Breast epithelium (tissue), 4 donors: ENCODE measurements at regions not wholly inside any gene's neighbourhood (a gene's known extent, or its start where the extent isn't known, plus 50 kb on each side); places are given as distances from the start of the nearest gene placed in this dataset.

ENCODE experiments used
- DNase-seq, 2 donors: peaks; one replicate each; pipeline ENCODE4 v3.0.0-alpha.2; 2019; ENCODE audit warnings: low spot score in 2 of 2
- H3K27ac ChIP-seq, 2 donors: fragments of 200-600 bp; sonication (generic) in 1 of 2; one replicate each; pipeline ENCODE4 v1.5.1; 2016 to 2019; ENCODE audit warnings: mild to moderate bottlenecking in 1 of 2
- H3K27me3 ChIP-seq, 2 donors: fragments of 200-600 bp; sonication (generic) in 1 of 2; one replicate each; pipeline versions ENCODE4 v1.5.1 to v1.6.0; 2017 to 2019; ENCODE audit warnings: control low read depth in 1 of 2, mild to moderate bottlenecking in 1 of 2
- H3K36me3 ChIP-seq: fragments of 200-600 bp; one replicate; pipeline ENCODE4 v1.5.1; 2019
- H3K4me1 ChIP-seq, 2 donors: fragments of 200-600 bp; sonication (generic); one replicate each; pipeline ENCODE4 v1.5.1; 2016 to 2019; ENCODE audit warnings: control low read depth in 1 of 2
- H3K4me3 ChIP-seq, 3 donors: fragments of 200-600 bp; sonication (generic); 1 replicate in 2 of 3; 2 replicates in 1 of 3; pipeline ENCODE4 v1.5.1; 2016 to 2019; ENCODE audit warnings: mild to moderate bottlenecking in 3 of 3, moderate library complexity in 2 of 3
- H3K9me3 ChIP-seq, 2 donors: fragments of 200-600 bp; sonication (generic) in 1 of 2; one replicate each; pipeline ENCODE4 v1.5.1; 2016 to 2019; ENCODE audit warnings: control low read depth in 1 of 2
- CTCF ChIP-seq, 3 donors: fragments of 450-650 bp; IDR thresholded peaks; one replicate each; pipeline ENCODE4 v1.5.1; 2016 to 2017; ENCODE audit warnings: antibody characterized with exemption in 3 of 3, mild to moderate bottlenecking in 3 of 3, moderate library complexity in 3 of 3
- POLR2A ChIP-seq: fragments of 450-650 bp; IDR thresholded peaks from one replicate; pipeline ENCODE4 v1.6.1; 2016; ENCODE audit warnings: antibody characterized with exemption, mild to moderate bottlenecking, moderate library complexity
- POLR2AphosphoS5 ChIP-seq, 3 donors: sonication (generic); formaldehyde crosslinking; IDR thresholded peaks; one replicate each; pipeline ENCODE4 v1.6.1; 2017; ENCODE audit warnings: antibody characterized with exemption in 3 of 3
- intact Hi-C: fragments of 100-400 bp; cut with DNase I; formaldehyde crosslinking; loops from one replicate; pipeline ENCODE4 v1.15.1; 2023; ENCODE audit warnings: low total_unique reads

DNA sequence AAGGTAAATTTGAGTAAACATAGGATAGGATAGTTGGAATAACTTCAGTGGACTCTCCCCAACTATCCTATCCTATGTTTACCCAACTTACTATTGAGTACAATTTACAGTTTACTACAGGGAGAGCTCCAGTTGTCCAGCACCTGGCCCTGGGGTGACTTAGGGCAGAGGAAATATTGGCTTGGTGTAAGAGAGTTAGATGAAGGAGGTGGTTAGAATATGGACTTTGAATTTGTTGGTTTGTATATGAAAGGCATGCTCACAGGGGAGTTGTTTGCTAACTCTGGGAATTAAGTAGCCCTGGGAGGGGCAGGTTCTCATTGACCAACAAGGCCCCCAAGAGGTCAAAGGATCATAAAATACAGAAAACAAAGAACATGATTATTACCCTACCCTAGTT lies 497.7 kb downstream of the ARL4A start:
- TF ChIP-seq CTCF (IDR thresholded peaks at IDR 0.05) (no peak), POLR2AphosphoS5 (IDR thresholded peaks at IDR 0.05) (no peak), POLR2A (no peak)
- Histone ChIP-seq H3K9me3 (no peaks in the 10 kb centered on the region), H3K27me3 (no peaks in the 10 kb centered on the region), H3K27ac (no peak overlapping the region), H3K36me3 (no peaks in the 10 kb centered on the region), H3K4me3 (no peak overlapping the region), H3K4me1 (no peaks in the 10 kb centered on the region)
- DNase-seq: no peak
- intact Hi-C loops: no loop called here

GRCh38 chr7:13188236-13188805 lies 500.9 kb downstream of the ARL4A start:
- DNase-seq: no peak
- H3K36me3 ChIP-seq: no peaks in the 10 kb centered on the region
- no peak for TF ChIP-seq CTCF (IDR thresholded peaks at IDR 0.05)
- H3K9me3 ChIP-seq: no peaks in the 10 kb centered on the region
- no peaks in the 10 kb centered on the region for H3K27me3 ChIP-seq
- no peak overlapping the region for H3K4me3 ChIP-seq
- no peak overlapping the region for H3K27ac ChIP-seq
- intact Hi-C loops: no loop called here
- no peaks in the 10 kb centered on the region for H3K4me1 ChIP-seq

- intact Hi-C loops: no loop called here
- Histone ChIP-seq H3K27me3 (no peaks in the 10 kb centered on the region), H3K36me3 (no peaks in the 10 kb centered on the region)
These were observed 501.5 kb downstream of the ARL4A start for GRCh38 chr7:13188922-13189321.

GRCh38 chr7:13189668-13190067 lies 502.2 kb downstream of the ARL4A start:
- H3K27ac ChIP-seq: no peak overlapping the region
- H3K27me3 ChIP-seq: no peaks in the 10 kb centered on the region
- H3K36me3 ChIP-seq: no peaks in the 10 kb centered on the region
- DNase-seq: no peak
- no peak overlapping the region for H3K4me3 ChIP-seq
- no peaks in the 10 kb centered on the region for H3K9me3 ChIP-seq
- H3K4me1 ChIP-seq: no peaks in the 10 kb centered on the region
- TF ChIP-seq CTCF (IDR thresholded peaks at IDR 0.05): no peak
- intact Hi-C loops: no loop called here

More at GRCh38 chr7:13188922-13189321, 501.5 kb downstream of the ARL4A start:
- H3K27ac ChIP-seq: no peak overlapping the region
- DNase-seq: no peak
- H3K4me3 ChIP-seq: no peak overlapping the region
- TF ChIP-seq POLR2A (no peak), CTCF (IDR thresholded peaks at IDR 0.05) (no peak), POLR2AphosphoS5 (IDR thresholded peaks at IDR 0.05) (no peak)
- no peaks in the 10 kb centered on the region for H3K4me1 ChIP-seq
- no peaks in the 10 kb centered on the region for H3K9me3 ChIP-seq

DNA sequence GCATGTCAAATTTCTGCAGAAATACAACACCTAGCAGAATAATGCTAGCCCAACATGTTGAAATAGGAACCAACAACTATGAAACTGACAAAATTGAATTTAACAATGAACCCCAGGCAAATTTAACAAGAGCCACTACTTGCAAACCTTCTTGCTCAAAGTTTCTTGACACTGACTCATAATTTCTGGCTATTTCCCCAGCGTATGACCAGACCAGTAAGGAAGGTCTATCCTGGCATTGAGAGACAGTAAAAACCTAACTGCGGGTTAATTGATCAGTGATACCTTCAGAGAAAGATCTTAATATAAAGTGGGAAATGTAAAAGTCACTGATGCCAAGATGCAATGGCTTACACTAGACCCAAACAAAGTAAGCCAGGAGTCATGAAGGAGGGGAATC lies 510.1 kb downstream of the ARL4A start:
- intact Hi-C loops: no loop called here

More for the DNA sequence above, 510.1 kb downstream of the ARL4A start:
- no peak for TF ChIP-seq CTCF (IDR thresholded peaks at IDR 0.05)
- no peak for TF ChIP-seq POLR2AphosphoS5 (IDR thresholded peaks at IDR 0.05)
- no peak for TF ChIP-seq POLR2A
- Histone ChIP-seq H3K9me3 (no peaks in the 10 kb centered on the region), H3K27me3 (no peaks in the 10 kb centered on the region), H3K4me3 (no peak overlapping the region), H3K4me1 (no peaks in the 10 kb centered on the region), H3K36me3 (no peaks in the 10 kb centered on the region), H3K27ac (no peak overlapping the region)
- DNase-seq: no peak
